GM12873 (cell line): ENCODE measurements at regions not wholly inside any gene's neighbourhood (a gene's known extent, or its start where the extent isn't known, plus 50 kb on each side); places are given as distances from the start of the nearest gene placed in this dataset.

Experiments used
- CTCF ChIP-seq: IDR thresholded peaks from 2 replicates; pipeline ENCODE4 v1.5.1; 2012; ENCODE audit warnings: low read depth, mild to moderate bottlenecking, moderate library complexity, low read length, control low read depth; ENCODE audit not compliant: insufficient read depth; ENCODE audit errors: missing control alignments

- no peak for TF ChIP-seq CTCF
Measured at GRCh38 chr10:112871021-112871420, 79.0 kb upstream of the TCF7L2 start.

- peak; percentile 53 for TF ChIP-seq CTCF
Measured at GRCh38 chr10:112872728-112873127, 77.3 kb upstream of the TCF7L2 start.

GRCh38 chr10:112873541-112873940 is 76.5 kb upstream of the TCF7L2 start:
- no peak for TF ChIP-seq CTCF

- no peak for TF ChIP-seq CTCF
Measured at GRCh38 chr10:112874982-112875381, 75.1 kb upstream of the TCF7L2 start.

- no peak for TF ChIP-seq CTCF
Measured at GRCh38 chr10:112875476-112876267, 74.4 kb upstream of the TCF7L2 start.

- no peak for TF ChIP-seq CTCF
Measured at GRCh38 chr10:112880633-112881530, 69.2 kb upstream of the TCF7L2 start.
